IMR-90 (cell line): ENCODE measurements at regions not wholly inside any gene's neighbourhood (a gene's known extent, or its start where the extent isn't known, plus 50 kb on each side); places are given as distances from the start of the nearest gene placed in this dataset.

Experiments
- ATAC-seq: fragments of 200-7000 bp; cut with Tn5 transposase; 2 replicates; pipeline ENCODE4 v1.9.1; 2020; ENCODE audit warnings: low read depth, mild to moderate bottlenecking, moderate library complexity
- BruUV-seq: library from RNA; stranded (reverse); fragments of 400-500 nt; replicated peaks from 2 replicates; lab custom pipeline; 2021; lab: Mats Ljungman, UMichigan
- CTCF ChIA-PET: fragments of 300-600 bp; formaldehyde crosslinking; extraction: SDS; loops from one replicate; lab custom pipeline; 2021; ENCODE audit warnings: antibody characterized with exemption; lab: Yijun Ruan, JAX
- POLR2A ChIA-PET: fragments of 300-600 bp; sonication (Branson Sonifier 250); formaldehyde crosslinking; loops from one replicate; lab custom pipeline; 2022; ENCODE audit warnings: antibody characterized with exemption; ENCODE audit not compliant: unreplicated experiment; lab: Charles Lee
- DNase-seq: peaks from one replicate; pipeline ENCODE4 v3.0.0; 2013
- H2AFZ ChIP-seq: replicated peaks from 2 replicates; pipeline ENCODE3; 2013; ENCODE audit warnings: low read length, mild to moderate bottlenecking; ENCODE audit not compliant: poor library complexity
- H2AK5ac ChIP-seq: 2 replicates; pipeline ENCODE4 v1.6.1; 2013; ENCODE audit warnings: low read depth, low read length, inconsistent platforms
- H2AK9ac ChIP-seq: replicated peaks from 2 replicates; pipeline ENCODE3; 2013; ENCODE audit warnings: mild to moderate bottlenecking, low read depth, low read length, moderate library complexity; ENCODE audit not compliant: poor library complexity
- H2BK120ac ChIP-seq: 2 replicates; pipeline ENCODE4 v1.6.1; 2013; ENCODE audit warnings: low read depth, low read length, inconsistent platforms
- H2BK15ac ChIP-seq: 3 replicates; pipeline ENCODE4 v1.6.1; 2013; ENCODE audit warnings: low read depth, low read length, inconsistent platforms
- H2BK20ac ChIP-seq: 2 replicates; pipeline ENCODE4 v1.6.1; 2013; ENCODE audit warnings: low read depth, mild to moderate bottlenecking, inconsistent platforms, low read length, moderate library complexity
- H2BK5ac ChIP-seq: 2 replicates; pipeline ENCODE4 v1.6.1; 2013; ENCODE audit warnings: mild to moderate bottlenecking, low read depth, low read length, inconsistent platforms; ENCODE audit not compliant: poor library complexity, severe bottlenecking
- H3K14ac ChIP-seq: replicated peaks from 2 replicates; pipeline ENCODE4 v1.6.1; 2013; ENCODE audit warnings: low read depth, low read length, inconsistent platforms
- H3K18ac ChIP-seq: 2 replicates; pipeline ENCODE4 v1.6.1; 2013; ENCODE audit warnings: low read depth, low read length, control low read depth
- H3K23ac ChIP-seq: 2 replicates; pipeline ENCODE4 v1.6.1; 2013; ENCODE audit warnings: low read depth, low read length, inconsistent platforms
- H3K27ac ChIP-seq: 2 replicates; pipeline ENCODE4 v1.5.1; 2013; ENCODE audit warnings: mild to moderate bottlenecking, control low read depth, low read length; ENCODE audit not compliant: insufficient read depth
- H3K27me3 ChIP-seq: 2 replicates; pipeline ENCODE4 v1.6.1; 2013; ENCODE audit warnings: low read length; ENCODE audit not compliant: control insufficient read depth, insufficient read depth
- H3K36me3 ChIP-seq: 2 replicates; pipeline ENCODE4 v1.6.1; 2013; ENCODE audit warnings: low read length, mixed read lengths; ENCODE audit not compliant: control insufficient read depth, insufficient read depth
- H3K4ac ChIP-seq: 2 replicates; pipeline ENCODE4 v1.6.1; 2013; ENCODE audit warnings: low read depth, low read length, inconsistent platforms
- H3K4me1 ChIP-seq: 2 replicates; pipeline ENCODE4 v1.6.1; 2013; ENCODE audit warnings: low read length, mixed read lengths; ENCODE audit not compliant: control insufficient read depth, insufficient read depth
- H3K4me2 ChIP-seq: 2 replicates; pipeline ENCODE4 v1.6.1; 2013; ENCODE audit warnings: low read depth, mild to moderate bottlenecking, control low read depth, low read length, moderate library complexity
- H3K4me3 ChIP-seq: 2 replicates; pipeline ENCODE4 v1.5.1; 2013; ENCODE audit warnings: low read depth, mild to moderate bottlenecking, control low read depth, low read length, moderate library complexity; ENCODE audit not compliant: insufficient read depth
- H3K56ac ChIP-seq: 2 replicates; pipeline ENCODE4 v1.6.1; 2013; ENCODE audit warnings: low read length, inconsistent platforms; ENCODE audit not compliant: insufficient read depth; ENCODE audit errors: extremely low read depth
- H3K79me1 ChIP-seq, 2 experiments: 2 replicates each; pipeline ENCODE4 v1.6.1; 2013; ENCODE audit warnings: low read length in 2 of 2, inconsistent platforms in 1 of 2, low read depth in 1 of 2
- H3K9ac ChIP-seq: 2 replicates; pipeline ENCODE4 v1.6.1; 2013; ENCODE audit warnings: low read depth, low read length, control low read depth
- H3K9me1 ChIP-seq: 2 replicates; pipeline ENCODE4 v1.6.1; 2013; ENCODE audit warnings: low read length, inconsistent platforms; ENCODE audit not compliant: insufficient read depth
- H3K9me3 ChIP-seq: 2 replicates; pipeline ENCODE4 v1.6.1; 2013; ENCODE audit warnings: low read length; ENCODE audit not compliant: control insufficient read depth, insufficient read depth
- H4K20me1 ChIP-seq: 2 replicates; pipeline ENCODE4 v1.6.1; 2013; ENCODE audit warnings: low read length, inconsistent platforms; ENCODE audit not compliant: insufficient read depth
- H4K5ac ChIP-seq: 2 replicates; pipeline ENCODE4 v1.6.1; 2013; ENCODE audit warnings: mild to moderate bottlenecking, low read depth, low read length, control low read depth
- H4K8ac ChIP-seq, 2 experiments: 2 replicates each; pipeline ENCODE4 v1.6.1; 2013; ENCODE audit warnings: low read depth in 2 of 2, low read length in 2 of 2, control low read depth in 1 of 2, inconsistent platforms in 1 of 2
- H4K91ac ChIP-seq: 2 replicates; pipeline ENCODE4 v1.6.1; 2013; ENCODE audit warnings: low read depth, low read length, inconsistent platforms; ENCODE audit not compliant: insufficient read depth
- BHLHE40 ChIP-seq: fragments of 150-350 bp; IDR thresholded peaks from 2 replicates; pipeline ENCODE4 v1.6.1; 2016; ENCODE audit warnings: mild to moderate bottlenecking, low read depth, low read length
- CHD1 ChIP-seq: IDR thresholded peaks from 2 replicates; pipeline ENCODE4 v1.6.1; 2012; ENCODE audit warnings: low read depth, low read length, improper control_type of control experiment
- CTCF ChIP-seq: conservative IDR thresholded peaks from 2 replicates; pipeline ENCODE4 v1.5.1; 2012; ENCODE audit warnings: mild to moderate bottlenecking, low read depth, low read length, improper control_type of control experiment
- ELK1 ChIP-seq: fragments of 150-350 bp; IDR thresholded peaks from 2 replicates; pipeline ENCODE4 v1.6.1; 2016; ENCODE audit warnings: low read depth, mild to moderate bottlenecking, low read length, moderate library complexity, borderline replicate concordance
- FOS ChIP-seq: fragments of 150-350 bp; IDR thresholded peaks from 2 replicates; pipeline ENCODE4 v1.6.1; 2016; ENCODE audit warnings: low read depth, low read length
- MAFK ChIP-seq: IDR thresholded peaks from 2 replicates; pipeline ENCODE4 v1.6.1; 2012; ENCODE audit warnings: low read depth, low read length, improper control_type of control experiment
- MAZ ChIP-seq: IDR thresholded peaks from 2 replicates; pipeline ENCODE4 v1.6.1; 2012; ENCODE audit warnings: low read depth, mild to moderate bottlenecking, low read length, improper control_type of control experiment, moderate library complexity, borderline replicate concordance
- MXI1 ChIP-seq: IDR thresholded peaks from 2 replicates; pipeline ENCODE4 v1.6.1; 2012; ENCODE audit warnings: low read depth, mild to moderate bottlenecking, low read length, moderate library complexity, borderline replicate concordance
- NFE2L2 ChIP-seq: fragments of 150-350 bp; IDR thresholded peaks from 2 replicates; pipeline ENCODE4 v1.6.1; 2016; ENCODE audit warnings: low read depth, mild to moderate bottlenecking, low read length
- POLR2A ChIP-seq: IDR thresholded peaks from 2 replicates; pipeline ENCODE4 v1.6.1; 2012; ENCODE audit warnings: mild to moderate bottlenecking, low read depth, low read length
- RAD21 ChIP-seq: IDR thresholded peaks from 2 replicates; pipeline ENCODE4 v1.6.1; 2012; ENCODE audit warnings: low read length, improper control_type of control experiment
- RCOR1 ChIP-seq: IDR thresholded peaks from 2 replicates; pipeline ENCODE4 v1.6.1; 2012; ENCODE audit warnings: mild to moderate bottlenecking, low read length, improper control_type of control experiment; ENCODE audit not compliant: insufficient replicate concordance
- RFX5 ChIP-seq: IDR thresholded peaks from 2 replicates; pipeline ENCODE4 v1.8.0; 2012; ENCODE audit warnings: low read depth, mild to moderate bottlenecking, low read length, moderate library complexity
- SMC3 ChIP-seq: fragments of 150-350 bp; IDR thresholded peaks from 2 replicates; pipeline ENCODE4 v1.6.1; 2016; ENCODE audit warnings: low read depth, mild to moderate bottlenecking, antibody characterized with exemption, low read length, moderate library complexity
- USF2 ChIP-seq: fragments of 150-350 bp; IDR thresholded peaks from 2 replicates; pipeline ENCODE4 v1.6.1; 2017; ENCODE audit warnings: mild to moderate bottlenecking, antibody characterized with exemption, low read length, low read depth
- WGBS, 2 experiments: methylation state at CpG; one replicate each; pipeline versions ENCODE4 v1.1.5 to v1.1.7; 2013; ENCODE audit warnings: missing lambda C conversion rate in 2 of 2; ENCODE audit not compliant: insufficient read length in 1 of 2; ENCODE audit errors: extremely low coverage in 2 of 2; 5-methylcytosine and 5-hydroxymethylcytosine counted together
- dilution Hi-C: fragments of 300-500 bp; cut with HindIII; formaldehyde crosslinking; loops from one replicate; pipeline ENCODE4 v1.14.3; 2018; ENCODE audit warnings: low sequenced_read_pairs; ENCODE audit not compliant: unreplicated experiment
- in situ Hi-C: fragments of 300-500 bp; cut with MboI; formaldehyde crosslinking; loops from 3 replicates; pipeline ENCODE4 v1.14.3; 2019; ENCODE audit warnings: low sequenced_read_pairs, inconsistent platforms, mixed read lengths
- intact Hi-C: fragments of 100-400 bp; cut with micrococcal nuclease; formaldehyde crosslinking; loops from 2 replicates; pipeline ENCODE4 v1.10.0; 2022

- Histone ChIP-seq H3K4me3 (no peak overlapping the region), H2BK15ac (no peak overlapping the region), H3K4ac (no peak overlapping the region), H3K4me1 (no peaks in the 10 kb centered on the region), H4K91ac (no peak overlapping the region), H3K79me1 (no peaks in the 10 kb centered on the region), H3K23ac (no peak overlapping the region), H2AK9ac (no peak overlapping the region), H3K56ac (no peak overlapping the region), H2AK5ac (no peak overlapping the region), H3K27me3 (no peaks in the 10 kb centered on the region), H3K4me2 (no peak overlapping the region), H2BK120ac (no peak overlapping the region), H4K5ac (no peak overlapping the region), H3K9me1 (no peaks in the 10 kb centered on the region), H3K36me3 (no peaks in the 10 kb centered on the region), H4K8ac (no peak overlapping the region), H3K14ac (no peak overlapping the region), H3K27ac (no peak overlapping the region), H2BK5ac (no peak overlapping the region), H3K9ac (no peak overlapping the region), H3K9me3 (peaks cover 13% of the 10 kb centered on the region), H2AFZ (no peak overlapping the region), H4K20me1 (no peaks in the 10 kb centered on the region), H3K18ac (no peak overlapping the region), H2BK20ac (no peak overlapping the region)
- no peak for DNase-seq
- ATAC-seq = no peak
- no peak for TF ChIP-seq FOS
- no peak for TF ChIP-seq RCOR1
- TF ChIP-seq MAZ = no peak
- no peak for TF ChIP-seq USF2
- no peak for TF ChIP-seq POLR2A
- TF ChIP-seq MAFK = no peak
- TF ChIP-seq ELK1 = no peak
- no peak for TF ChIP-seq CTCF
- TF ChIP-seq CHD1 = no peak
- no peak for TF ChIP-seq BHLHE40
- TF ChIP-seq NFE2L2 = no peak
- TF ChIP-seq MXI1 = no peak
- TF ChIP-seq RFX5 = no peak
- TF ChIP-seq RAD21 = no peak
- TF ChIP-seq SMC3 = no peak
- dilution Hi-C loops = no loop called here
- in situ Hi-C loops = no loop called here
- WGBS, 2 experiments = no CpG with 5 or more reads among the region's 4 CpGs
- CTCF ChIA-PET = no interaction called here
- no TSS peak for BruUV-seq
- intact Hi-C loops = no loop called here
- POLR2A ChIA-PET = no interaction called here
Measured at GRCh38 chr20:19120569-19120968, 91.9 kb upstream of the SLC24A3 start.
